ENCODE measurements at regions not wholly inside any gene's neighbourhood (a gene's known extent, or its start where the extent isn't known, plus 50 kb on each side); places are given as distances from the start of the nearest gene placed in this dataset.

DNA sequence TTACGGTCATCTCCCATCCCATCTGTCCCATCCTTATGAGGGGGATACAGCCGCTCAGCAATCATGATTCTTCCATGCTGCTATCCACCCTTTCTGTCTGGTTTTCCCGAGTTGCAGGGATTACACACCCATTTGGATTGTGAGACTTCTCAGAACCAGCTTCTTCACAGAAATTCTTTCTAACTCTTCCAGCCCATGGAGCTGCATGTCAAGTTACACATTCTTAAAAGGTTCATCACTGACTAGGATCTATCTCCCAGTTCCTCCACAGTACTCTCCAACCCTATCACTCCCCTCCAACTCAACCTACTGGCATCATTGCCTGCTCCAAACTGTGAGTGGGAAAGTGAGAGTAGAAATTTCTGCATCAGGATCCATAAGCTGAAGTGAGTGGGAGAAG lies 558.2 kb upstream of the TNP1 start (continued):
- TF ChIP-seq, protein P1, sequence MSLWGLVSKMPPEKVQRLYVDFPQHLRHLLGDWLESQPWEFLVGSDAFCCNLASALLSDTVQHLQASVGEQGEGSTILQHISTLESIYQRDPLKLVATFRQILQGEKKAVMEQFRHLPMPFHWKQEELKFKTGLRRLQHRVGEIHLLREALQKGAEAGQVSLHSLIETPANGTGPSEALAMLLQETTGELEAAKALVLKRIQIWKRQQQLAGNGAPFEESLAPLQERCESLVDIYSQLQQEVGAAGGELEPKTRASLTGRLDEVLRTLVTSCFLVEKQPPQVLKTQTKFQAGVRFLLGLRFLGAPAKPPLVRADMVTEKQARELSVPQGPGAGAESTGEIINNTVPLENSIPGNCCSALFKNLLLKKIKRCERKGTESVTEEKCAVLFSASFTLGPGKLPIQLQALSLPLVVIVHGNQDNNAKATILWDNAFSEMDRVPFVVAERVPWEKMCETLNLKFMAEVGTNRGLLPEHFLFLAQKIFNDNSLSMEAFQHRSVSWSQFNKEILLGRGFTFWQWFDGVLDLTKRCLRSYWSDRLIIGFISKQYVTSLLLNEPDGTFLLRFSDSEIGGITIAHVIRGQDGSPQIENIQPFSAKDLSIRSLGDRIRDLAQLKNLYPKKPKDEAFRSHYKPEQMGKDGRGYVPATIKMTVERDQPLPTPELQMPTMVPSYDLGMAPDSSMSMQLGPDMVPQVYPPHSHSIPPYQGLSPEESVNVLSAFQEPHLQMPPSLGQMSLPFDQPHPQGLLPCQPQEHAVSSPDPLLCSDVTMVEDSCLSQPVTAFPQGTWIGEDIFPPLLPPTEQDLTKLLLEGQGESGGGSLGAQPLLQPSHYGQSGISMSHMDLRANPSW (CRISPR knock-in tag; IDR thresholded peaks at IDR 0.05; ENCODE audit: borderline replicate concordance): no peak
- no peak for TF ChIP-seq NFE2 (CRISPR knock-in tag; IDR thresholded peaks at IDR 0.05)
- no peak for TF ChIP-seq NAIF1 (CRISPR knock-in tag; IDR thresholded peaks at IDR 0.05; ENCODE audit: borderline replicate concordance)
- no peak for TF ChIP-seq HMG20A (CRISPR knock-in tag; IDR thresholded peaks at IDR 0.05; ENCODE audit: borderline replicate concordance)
- TF ChIP-seq, protein P2, sequence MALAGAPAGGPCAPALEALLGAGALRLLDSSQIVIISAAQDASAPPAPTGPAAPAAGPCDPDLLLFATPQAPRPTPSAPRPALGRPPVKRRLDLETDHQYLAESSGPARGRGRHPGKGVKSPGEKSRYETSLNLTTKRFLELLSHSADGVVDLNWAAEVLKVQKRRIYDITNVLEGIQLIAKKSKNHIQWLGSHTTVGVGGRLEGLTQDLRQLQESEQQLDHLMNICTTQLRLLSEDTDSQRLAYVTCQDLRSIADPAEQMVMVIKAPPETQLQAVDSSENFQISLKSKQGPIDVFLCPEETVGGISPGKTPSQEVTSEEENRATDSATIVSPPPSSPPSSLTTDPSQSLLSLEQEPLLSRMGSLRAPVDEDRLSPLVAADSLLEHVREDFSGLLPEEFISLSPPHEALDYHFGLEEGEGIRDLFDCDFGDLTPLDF (CRISPR knock-in tag; IDR thresholded peaks at IDR 0.05): no peak

DNA sequence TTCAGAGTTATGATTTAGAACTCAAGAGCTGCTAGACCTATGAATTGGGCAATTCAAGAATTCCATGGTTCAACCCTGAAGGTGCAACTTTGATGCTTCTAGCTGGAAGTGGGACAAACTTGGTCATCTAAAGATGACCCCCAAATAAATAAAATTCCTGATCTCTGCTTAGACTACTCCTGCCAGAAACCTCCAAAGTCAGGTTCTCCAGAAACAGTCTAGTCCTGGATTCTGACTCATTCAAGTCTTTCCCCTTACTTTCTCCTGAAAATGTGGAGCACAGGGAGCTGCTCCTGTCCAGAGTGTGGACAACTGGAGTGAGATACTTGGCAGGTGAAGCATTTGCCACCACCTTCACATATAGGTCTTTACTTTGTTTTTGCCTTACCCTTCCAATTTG lies 557.7 kb upstream of the TNP1 start:
- Histone ChIP-seq H3K4me1 (ENCODE audit: insufficient read depth, low read length) (no peaks in the 10 kb centered on the region), H3K27ac (ENCODE audit: extremely low read length, insufficient read depth, low read length) (no peak overlapping the region), H3K4me3 (replicated peaks in 1 of 3; ENCODE audit: insufficient read depth in 1 of 3, low read depth in 2 of 3, low read length in 3 of 3) (no peak overlapping the region), H3K79me2 (ENCODE audit: insufficient read depth, low read length) (no peaks in the 10 kb centered on the region), H3K9ac (ENCODE audit: insufficient read depth, low read depth, low read length) (no peak overlapping the region), H2AFZ (ENCODE audit: low read length) (no peak overlapping the region), H4K20me1 (ENCODE audit: insufficient read depth, low read length) (no peaks in the 10 kb centered on the region), H3K4me2 (ENCODE audit: low read depth, low read length) (no peak overlapping the region), H3K36me3 (replicated peaks in 1 of 2; ENCODE audit: control insufficient read depth in 1 of 2, insufficient read depth in 2 of 2, low read length in 2 of 2) (no peaks in the 10 kb centered on the region), H3K27me3 (ENCODE audit: control insufficient read depth in 1 of 2, insufficient read depth in 2 of 2, low read length in 2 of 2) (no peaks in the 10 kb centered on the region; a peak in 1 of 5 replicates), H3K9me3 (ENCODE audit: low read length) (no peaks in the 10 kb centered on the region)
- ChIA-PET CTCF (ENCODE audit: low intra/inter-chr PET ratio, low total read pairs) (no interaction called here), POLR2A (no interaction called here)
- FAIRE-seq: no peak
- no peak for DNase-seq (ENCODE audit: low spot score)
- intact Hi-C loops (cut with micrococcal nuclease; ENCODE audit: unreplicated experiment): no loop called here
- no TSS peak for BruUV-seq (replicated peaks)
- in situ Hi-C loops (cut with HindIII; ENCODE audit: extremely low pct_ligation_motif_present, low pct_unique_long_range_greater_than_20kb): no loop called here
- TF ChIP-seq, protein P3, sequence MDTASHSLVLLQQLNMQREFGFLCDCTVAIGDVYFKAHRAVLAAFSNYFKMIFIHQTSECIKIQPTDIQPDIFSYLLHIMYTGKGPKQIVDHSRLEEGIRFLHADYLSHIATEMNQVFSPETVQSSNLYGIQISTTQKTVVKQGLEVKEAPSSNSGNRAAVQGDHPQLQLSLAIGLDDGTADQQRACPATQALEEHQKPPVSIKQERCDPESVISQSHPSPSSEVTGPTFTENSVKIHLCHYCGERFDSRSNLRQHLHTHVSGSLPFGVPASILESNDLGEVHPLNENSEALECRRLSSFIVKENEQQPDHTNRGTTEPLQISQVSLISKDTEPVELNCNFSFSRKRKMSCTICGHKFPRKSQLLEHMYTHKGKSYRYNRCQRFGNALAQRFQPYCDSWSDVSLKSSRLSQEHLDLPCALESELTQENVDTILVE (CRISPR knock-in tag; IDR thresholded peaks at IDR 0.05): no peak
- TF ChIP-seq KMT2A (CRISPR knock-in tag; IDR thresholded peaks at IDR 0.05) (no peak), ZNF282 (IDR thresholded peaks at IDR 0.05; ENCODE audit: partially characterized antibody) (no peak), SRSF1 (optimal IDR thresholded peaks at IDR 0.05; ENCODE audit: low read depth, low read length) (no peak), XBP1 (CRISPR knock-in tag; IDR thresholded peaks at IDR 0.05) (no peak), EEA1 (CRISPR knock-in tag; IDR thresholded peaks at IDR 0.05; ENCODE audit: borderline replicate concordance) (no peak)
- TF ChIP-seq, protein P4, sequence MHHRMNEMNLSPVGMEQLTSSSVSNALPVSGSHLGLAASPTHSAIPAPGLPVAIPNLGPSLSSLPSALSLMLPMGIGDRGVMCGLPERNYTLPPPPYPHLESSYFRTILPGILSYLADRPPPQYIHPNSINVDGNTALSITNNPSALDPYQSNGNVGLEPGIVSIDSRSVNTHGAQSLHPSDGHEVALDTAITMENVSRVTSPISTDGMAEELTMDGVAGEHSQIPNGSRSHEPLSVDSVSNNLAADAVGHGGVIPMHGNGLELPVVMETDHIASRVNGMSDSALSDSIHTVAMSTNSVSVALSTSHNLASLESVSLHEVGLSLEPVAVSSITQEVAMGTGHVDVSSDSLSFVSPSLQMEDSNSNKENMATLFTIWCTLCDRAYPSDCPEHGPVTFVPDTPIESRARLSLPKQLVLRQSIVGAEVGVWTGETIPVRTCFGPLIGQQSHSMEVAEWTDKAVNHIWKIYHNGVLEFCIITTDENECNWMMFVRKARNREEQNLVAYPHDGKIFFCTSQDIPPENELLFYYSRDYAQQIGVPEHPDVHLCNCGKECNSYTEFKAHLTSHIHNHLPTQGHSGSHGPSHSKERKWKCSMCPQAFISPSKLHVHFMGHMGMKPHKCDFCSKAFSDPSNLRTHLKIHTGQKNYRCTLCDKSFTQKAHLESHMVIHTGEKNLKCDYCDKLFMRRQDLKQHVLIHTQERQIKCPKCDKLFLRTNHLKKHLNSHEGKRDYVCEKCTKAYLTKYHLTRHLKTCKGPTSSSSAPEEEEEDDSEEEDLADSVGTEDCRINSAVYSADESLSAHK (CRISPR knock-in tag; IDR thresholded peaks at IDR 0.05; ENCODE audit: borderline replicate concordance): no peak
- ATAC-seq: no peak
